ENCODE measurements at regions not wholly inside any gene's neighbourhood (a gene's known extent, or its start where the extent isn't known, plus 50 kb on each side); places are given as distances from the start of the nearest gene placed in this dataset.

DNA sequence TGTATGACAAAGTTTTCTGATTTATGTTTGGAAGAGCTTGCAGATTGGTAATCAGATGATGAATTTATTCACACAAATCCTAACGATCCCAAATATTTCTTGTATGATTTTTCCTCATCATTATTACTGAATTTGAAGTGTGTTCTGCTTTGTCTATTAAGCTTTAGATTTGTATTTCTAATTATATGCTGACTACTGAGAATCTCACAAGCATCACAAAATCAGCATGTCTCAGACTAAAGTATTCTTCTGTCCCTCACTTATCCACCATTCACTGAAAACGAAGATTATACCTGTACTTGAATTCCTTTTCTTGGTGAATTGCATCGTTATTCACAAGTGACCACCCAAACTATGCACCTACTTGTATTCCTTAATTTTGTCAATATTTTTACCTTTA lies 796.3 kb upstream of the MAP3K7 start:
- Mint-ChIP-seq H3K27me3 (no peaks in the 10 kb centered on the region), H3K27ac (no peak overlapping the region)
- no peak for ATAC-seq (replicated peaks)

DNA sequence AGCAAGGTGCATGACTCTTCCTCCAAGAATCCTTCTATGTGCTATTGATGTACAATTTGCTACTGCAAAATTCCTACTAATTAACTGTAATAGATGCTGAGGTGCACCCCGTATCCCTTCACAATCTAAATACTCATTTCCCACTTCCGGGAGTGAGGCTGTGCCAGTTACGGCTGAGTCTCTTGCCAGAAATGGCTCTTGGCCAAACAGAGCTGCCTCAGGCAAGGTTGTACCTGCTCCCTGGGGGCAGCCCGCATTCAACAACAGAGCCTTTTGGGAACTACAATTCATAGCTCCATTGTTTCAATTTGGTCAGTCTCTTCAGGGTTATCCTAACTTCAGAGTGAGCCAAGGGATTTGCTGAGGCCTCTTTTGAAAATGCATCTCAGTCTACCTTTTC lies 789.8 kb upstream of the MAP3K7 start:
- Mint-ChIP-seq H3K27me3 (no peaks in the 10 kb centered on the region), H3K9me3 (peaks cover 0 to 2% of the 10 kb centered on the region in 2 donors), H3K4me3 (no peak overlapping the region), H3K27ac (no peak overlapping the region), H3K36me3 (ENCODE audit: insufficient read depth) (no peaks in the 10 kb centered on the region), H3K4me1 (ENCODE audit: low read depth in 2 of 2) (no peaks in the 10 kb centered on the region)
- ATAC-seq (replicated peaks) (no peak), DNase-seq (no peak)

More for the DNA sequence above, 796.3 kb upstream of the MAP3K7 start:
- H3K9me3 Mint-ChIP-seq: peaks cover 0 to 10% of the 10 kb centered on the region in 2 donors
- no peak for DNase-seq
- H3K36me3 Mint-ChIP-seq (ENCODE audit: insufficient read depth): no peaks in the 10 kb centered on the region
- no peak overlapping the region for H3K4me3 Mint-ChIP-seq
- H3K4me1 Mint-ChIP-seq (ENCODE audit: low read depth in 2 of 2): no peaks in the 10 kb centered on the region

DNA sequence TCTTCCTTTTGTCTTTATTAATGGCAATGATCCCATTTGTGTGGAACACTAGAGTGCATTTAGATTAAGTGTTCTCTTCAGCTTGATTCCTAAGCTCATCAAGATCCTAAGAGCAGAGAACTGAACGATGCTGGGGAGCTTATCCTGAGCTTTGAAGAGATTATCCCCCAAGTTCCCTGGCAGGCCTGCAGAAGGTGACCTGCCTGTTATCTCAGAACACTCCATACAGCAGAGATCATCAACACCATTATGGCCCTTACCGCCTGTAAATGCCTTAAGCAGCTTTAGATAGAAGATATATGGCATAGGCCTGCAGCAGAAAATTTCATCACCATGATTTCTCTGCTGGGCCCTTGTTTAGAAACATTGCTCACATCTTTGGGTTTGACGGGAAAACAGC lies 779.9 kb upstream of the MAP3K7 start:
- DNase-seq (no peak), ATAC-seq (replicated peaks) (no peak)
- H3K27me3 Mint-ChIP-seq: no peaks in the 10 kb centered on the region
- H3K36me3 Mint-ChIP-seq (ENCODE audit: insufficient read depth): no peaks in the 10 kb centered on the region
- no peaks in the 10 kb centered on the region for H3K4me1 Mint-ChIP-seq (ENCODE audit: low read depth in 2 of 2)
- no peak overlapping the region for H3K4me3 Mint-ChIP-seq
- no peak overlapping the region for H3K27ac Mint-ChIP-seq
- H3K9me3 Mint-ChIP-seq: peaks cover 4 to 8% of the 10 kb centered on the region in 2 donors

DNA sequence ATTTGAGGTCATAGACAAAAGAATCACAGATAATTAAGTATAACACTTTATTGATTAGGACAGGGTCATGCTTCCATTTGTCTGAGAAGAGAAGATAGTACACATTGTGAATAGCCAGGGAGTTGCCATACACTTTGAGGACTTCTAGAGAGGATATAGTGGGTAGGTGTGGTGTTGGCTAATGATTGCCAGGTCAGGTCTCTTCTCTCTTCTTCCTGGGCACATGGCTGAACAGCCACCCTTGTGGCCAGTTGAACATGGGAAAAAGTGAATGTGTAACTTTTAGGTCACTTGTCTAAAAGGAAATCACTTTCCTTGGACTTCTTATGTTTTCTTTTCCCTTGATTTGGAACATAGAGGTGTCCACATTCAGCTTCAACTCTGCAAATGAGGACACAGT lies 772.1 kb upstream of the MAP3K7 start:
- H3K4me3 Mint-ChIP-seq: no peak overlapping the region
- no peak overlapping the region for H3K27ac Mint-ChIP-seq
- DNase-seq (no peak), ATAC-seq (replicated peaks) (no peak)
- no peaks in the 10 kb centered on the region for H3K27me3 Mint-ChIP-seq
- H3K36me3 Mint-ChIP-seq (ENCODE audit: insufficient read depth): no peaks in the 10 kb centered on the region
- peaks cover 0 to 4% of the 10 kb centered on the region in 2 donors for H3K9me3 Mint-ChIP-seq
- H3K4me1 Mint-ChIP-seq (ENCODE audit: low read depth in 2 of 2): no peaks in the 10 kb centered on the region

DNA sequence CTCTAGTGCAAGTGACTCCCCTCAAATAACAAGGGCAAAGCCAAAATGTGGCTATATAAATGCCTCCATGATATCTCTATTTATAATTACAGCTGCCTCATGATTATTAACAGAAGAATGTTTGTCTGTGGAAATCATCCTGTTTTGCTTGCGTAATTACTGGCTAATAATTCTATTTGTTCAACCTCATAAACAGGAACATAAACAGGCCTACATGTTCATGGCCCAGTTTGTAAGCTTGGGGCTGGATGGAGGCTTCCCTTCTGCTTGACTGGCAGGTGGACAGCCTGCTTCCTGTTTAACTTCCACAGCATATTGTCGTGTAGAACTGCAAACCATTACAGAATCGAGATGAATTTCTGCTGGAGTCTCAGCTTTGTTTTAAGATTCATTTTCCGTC lies 766.0 kb upstream of the MAP3K7 start:
- DNase-seq (no peak), ATAC-seq (replicated peaks) (no peak)
- Mint-ChIP-seq H3K36me3 (ENCODE audit: insufficient read depth) (no peaks in the 10 kb centered on the region), H3K27ac (no peak overlapping the region), H3K4me3 (no peak overlapping the region), H3K27me3 (no peaks in the 10 kb centered on the region), H3K9me3 (peaks cover 0 to 3% of the 10 kb centered on the region in 2 donors), H3K4me1 (ENCODE audit: low read depth in 2 of 2) (no peaks in the 10 kb centered on the region)

DNA sequence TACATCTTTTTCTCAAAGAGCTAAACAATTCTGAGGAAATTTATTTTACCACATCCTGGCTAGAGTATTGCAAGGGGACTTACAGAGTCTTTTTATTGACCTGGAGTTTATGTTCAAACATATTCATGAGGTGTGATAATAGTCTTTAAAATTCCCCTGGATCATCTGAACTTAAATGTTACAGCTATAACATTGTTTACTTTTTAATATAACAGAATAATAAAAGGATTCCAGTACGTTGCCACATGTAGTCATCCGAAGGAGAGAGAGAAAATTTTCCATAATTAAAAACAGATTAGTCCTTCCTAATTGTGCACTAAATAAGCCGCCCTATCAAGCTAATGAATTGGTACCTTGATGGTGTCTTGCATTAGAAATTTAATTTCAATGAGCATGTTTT lies 765.4 kb upstream of the MAP3K7 start:
- ATAC-seq (replicated peaks): no peak
- Mint-ChIP-seq H3K36me3 (ENCODE audit: insufficient read depth) (no peaks in the 10 kb centered on the region), H3K4me3 (no peak overlapping the region), H3K4me1 (ENCODE audit: low read depth in 2 of 2) (no peaks in the 10 kb centered on the region), H3K27me3 (no peaks in the 10 kb centered on the region), H3K27ac (no peak overlapping the region), H3K9me3 (peaks cover 0 to 3% of the 10 kb centered on the region in 2 donors)
- no peak for DNase-seq

DNA sequence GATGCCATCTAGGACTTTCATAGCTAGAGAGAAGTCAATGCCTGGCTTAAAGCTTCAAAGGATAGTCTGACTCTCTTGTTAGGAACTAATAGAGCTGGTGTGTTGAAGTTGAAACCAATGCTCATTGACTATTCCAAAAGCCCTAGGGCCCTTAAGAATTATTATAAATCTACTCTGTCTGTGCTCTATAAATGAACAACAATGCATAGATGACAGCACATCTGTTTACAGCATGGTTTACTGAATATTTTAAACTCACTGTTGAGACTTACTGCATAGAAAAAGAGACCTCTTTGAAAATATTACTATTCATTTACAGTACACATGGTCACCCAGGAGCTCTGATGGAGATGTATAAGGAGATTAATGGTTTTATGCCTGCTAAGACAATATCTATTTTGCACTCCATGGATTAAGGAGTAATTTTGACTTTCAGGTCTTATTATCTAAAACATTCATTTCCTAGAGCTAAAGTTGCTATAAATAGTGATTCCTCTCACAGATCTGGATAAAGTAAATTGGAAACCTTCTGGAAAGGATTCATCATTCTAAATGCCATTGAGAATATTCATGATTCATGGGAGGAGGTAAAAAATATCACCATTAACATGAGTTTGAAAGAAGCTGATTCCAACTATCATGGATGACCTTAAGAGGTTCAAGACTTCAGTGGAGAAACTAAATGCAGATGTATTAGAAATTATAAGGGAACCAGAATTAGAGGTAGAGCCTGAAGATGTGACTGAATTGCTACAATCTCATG lies 763.5 kb upstream of the MAP3K7 start:
- no peaks in the 10 kb centered on the region for H3K4me1 Mint-ChIP-seq (ENCODE audit: low read depth in 2 of 2)
- peaks cover 0 to 3% of the 10 kb centered on the region in 2 donors for H3K9me3 Mint-ChIP-seq
- no peaks in the 10 kb centered on the region for H3K27me3 Mint-ChIP-seq
- no peak overlapping the region for H3K4me3 Mint-ChIP-seq
- no peaks in the 10 kb centered on the region for H3K36me3 Mint-ChIP-seq (ENCODE audit: insufficient read depth)
- no peak for DNase-seq
- H3K27ac Mint-ChIP-seq: no peak overlapping the region
- ATAC-seq (replicated peaks): no peak

DNA sequence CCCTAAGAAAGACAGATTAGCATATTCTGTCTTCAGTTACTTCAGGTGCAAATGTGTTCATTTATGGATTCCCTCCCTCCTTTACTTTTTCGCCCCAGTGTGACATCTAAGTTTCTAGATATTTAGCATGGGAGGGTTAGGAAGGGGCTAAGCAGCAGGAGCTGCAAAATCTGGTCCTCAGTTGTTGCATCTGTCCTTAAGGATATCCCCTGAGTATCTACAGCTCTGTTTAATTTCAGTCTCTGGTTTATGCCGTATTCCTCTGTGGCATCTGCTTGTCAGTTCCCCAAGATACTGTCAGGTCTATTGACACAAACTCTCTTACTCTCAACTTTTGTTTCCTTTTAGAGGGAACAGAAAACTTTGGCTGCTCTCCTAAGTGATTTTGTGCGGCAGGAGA lies 754.6 kb upstream of the MAP3K7 start:
- no peaks in the 10 kb centered on the region for H3K27me3 Mint-ChIP-seq
- no peak overlapping the region for H3K27ac Mint-ChIP-seq
- H3K4me1 Mint-ChIP-seq (ENCODE audit: low read depth in 2 of 2): no peaks in the 10 kb centered on the region
- peaks cover 5 to 7% of the 10 kb centered on the region in 2 donors for H3K9me3 Mint-ChIP-seq
- no peaks in the 10 kb centered on the region for H3K36me3 Mint-ChIP-seq (ENCODE audit: insufficient read depth)
- ATAC-seq (replicated peaks) (no peak), DNase-seq (no peak)
- no peak overlapping the region for H3K4me3 Mint-ChIP-seq

DNA sequence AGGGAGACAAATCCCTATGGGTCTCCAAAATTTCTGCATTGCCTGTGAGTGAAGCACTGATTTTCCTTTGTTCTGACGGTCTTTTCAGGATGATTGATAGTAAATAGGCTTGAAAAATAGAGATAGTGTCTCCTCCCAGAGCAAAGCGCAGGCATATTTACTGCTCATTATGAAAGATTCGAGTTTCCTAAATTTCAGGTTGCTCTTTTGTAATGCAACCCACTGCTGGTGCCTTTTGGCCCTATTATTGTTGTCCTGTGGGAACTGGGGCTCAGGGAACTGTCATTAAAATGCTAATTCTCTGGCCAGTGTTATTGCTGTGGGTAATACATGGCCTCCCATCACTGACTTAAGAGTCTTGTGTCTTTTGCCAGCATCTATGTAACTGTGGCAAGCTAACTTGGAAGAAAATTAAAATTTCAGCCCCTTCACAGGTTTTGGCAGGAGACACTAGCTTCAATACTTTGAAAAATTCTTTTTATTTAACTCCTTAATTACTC lies 754.1 kb upstream of the MAP3K7 start:
- no peak for DNase-seq
- Mint-ChIP-seq H3K9me3 (peaks cover 5 to 7% of the 10 kb centered on the region in 2 donors), H3K4me1 (ENCODE audit: low read depth in 2 of 2) (no peaks in the 10 kb centered on the region), H3K27me3 (no peaks in the 10 kb centered on the region), H3K4me3 (no peak overlapping the region), H3K27ac (no peak overlapping the region), H3K36me3 (ENCODE audit: insufficient read depth) (no peaks in the 10 kb centered on the region)
- no peak for ATAC-seq (replicated peaks)

DNA sequence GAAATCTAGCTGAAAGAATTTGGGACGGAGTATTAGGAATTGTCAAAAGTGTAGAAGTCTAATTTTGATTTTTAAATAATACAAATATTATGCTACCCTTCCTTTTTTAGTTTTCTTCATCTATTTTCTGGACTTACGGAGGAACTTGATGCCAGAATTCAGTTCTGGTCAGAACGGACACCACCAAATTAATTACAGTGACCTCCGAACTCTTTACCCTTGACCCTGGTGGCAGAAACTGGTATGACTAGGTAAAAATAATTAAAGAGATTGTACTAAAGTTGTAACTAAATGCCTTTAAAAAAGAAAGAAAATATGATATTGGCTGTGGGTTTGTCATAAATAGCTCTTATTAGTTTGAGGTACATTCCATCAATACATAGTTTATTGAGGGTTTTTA lies 751.1 kb upstream of the MAP3K7 start:
- Mint-ChIP-seq H3K9me3 (peaks cover 7 to 16% of the 10 kb centered on the region in 2 donors), H3K4me1 (ENCODE audit: low read depth in 2 of 2) (no peaks in the 10 kb centered on the region), H3K27me3 (no peaks in the 10 kb centered on the region), H3K27ac (no peak overlapping the region), H3K36me3 (ENCODE audit: insufficient read depth) (no peaks in the 10 kb centered on the region), H3K4me3 (no peak overlapping the region)
- DNase-seq (no peak), ATAC-seq (replicated peaks) (no peak)

DNA sequence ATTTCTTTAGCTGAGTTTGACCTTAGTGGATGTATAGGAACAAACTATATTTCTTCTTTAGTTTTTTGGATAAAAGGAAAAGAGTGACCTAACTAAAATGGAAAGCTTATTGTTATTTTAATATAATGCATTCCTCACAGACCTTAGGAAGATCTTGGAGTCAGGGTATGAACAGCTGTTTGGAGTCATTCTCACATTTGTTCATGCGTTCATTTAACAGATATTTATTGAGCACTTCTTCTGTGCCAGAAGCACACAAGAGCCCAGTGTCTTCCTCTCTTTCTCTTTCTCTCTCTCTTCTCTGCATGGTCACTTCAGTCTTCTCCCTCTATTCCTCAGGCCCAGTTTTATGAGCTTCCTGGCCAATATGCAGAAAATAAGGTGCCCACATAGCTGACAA lies 744.0 kb upstream of the MAP3K7 start:
- ATAC-seq (replicated peaks) (no peak), DNase-seq (no peak)
- no peak overlapping the region for H3K27ac Mint-ChIP-seq
- no peaks in the 10 kb centered on the region for H3K27me3 Mint-ChIP-seq
- H3K9me3 Mint-ChIP-seq: peaks cover 6 to 20% of the 10 kb centered on the region in 2 donors
- H3K4me3 Mint-ChIP-seq: no peak overlapping the region
- no peaks in the 10 kb centered on the region for H3K36me3 Mint-ChIP-seq (ENCODE audit: insufficient read depth)
- H3K4me1 Mint-ChIP-seq (ENCODE audit: low read depth in 2 of 2): no peaks in the 10 kb centered on the region

DNA sequence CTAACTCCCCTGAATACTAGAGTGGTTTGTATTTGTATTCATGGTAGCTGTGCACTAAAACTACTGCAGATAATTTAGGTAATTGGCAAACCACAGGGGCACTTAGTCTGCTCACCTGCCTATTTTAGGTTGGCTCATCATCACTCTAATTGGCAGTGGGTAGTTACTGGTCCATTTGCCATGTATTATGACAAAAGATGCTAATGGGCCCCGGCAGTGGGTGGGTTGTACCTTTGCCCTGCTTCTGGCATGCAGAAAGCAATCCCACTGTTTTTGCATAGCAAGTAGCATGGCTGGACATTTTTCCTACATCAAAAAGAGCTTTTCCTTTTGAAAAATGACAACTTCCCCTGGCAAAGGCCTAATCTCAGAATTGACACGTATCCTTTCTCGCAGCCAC lies 741.4 kb upstream of the MAP3K7 start:
- DNase-seq: no peak
- Mint-ChIP-seq H3K9me3 (peaks cover 6 to 9% of the 10 kb centered on the region in 2 donors), H3K4me3 (no peak overlapping the region), H3K27ac (no peak overlapping the region), H3K27me3 (no peaks in the 10 kb centered on the region), H3K36me3 (ENCODE audit: insufficient read depth) (no peaks in the 10 kb centered on the region), H3K4me1 (ENCODE audit: low read depth in 2 of 2) (no peaks in the 10 kb centered on the region)
- ATAC-seq (replicated peaks): no peak

DNA sequence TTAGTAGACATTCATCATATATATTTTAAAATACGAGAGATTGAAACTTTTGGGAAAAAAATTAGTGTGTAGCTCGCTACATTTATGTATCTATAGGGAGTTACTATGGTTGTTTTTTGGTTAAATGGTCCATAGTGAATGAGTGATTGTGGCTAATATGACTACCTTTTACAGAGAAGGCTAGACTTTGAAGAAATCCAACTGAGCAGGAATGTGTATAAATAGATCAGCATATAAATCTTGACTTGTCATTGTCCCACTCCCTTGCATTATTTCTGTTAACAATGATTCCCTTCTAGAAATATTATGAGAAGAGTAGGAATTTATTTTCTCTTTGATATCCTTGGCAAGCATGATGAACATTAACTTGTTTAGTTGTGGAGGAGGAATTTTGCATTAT lies 737.8 kb upstream of the MAP3K7 start:
- H3K9me3 Mint-ChIP-seq: peaks cover 0 to 3% of the 10 kb centered on the region in 2 donors
- no peak for DNase-seq
- no peak overlapping the region for H3K4me3 Mint-ChIP-seq

DNA sequence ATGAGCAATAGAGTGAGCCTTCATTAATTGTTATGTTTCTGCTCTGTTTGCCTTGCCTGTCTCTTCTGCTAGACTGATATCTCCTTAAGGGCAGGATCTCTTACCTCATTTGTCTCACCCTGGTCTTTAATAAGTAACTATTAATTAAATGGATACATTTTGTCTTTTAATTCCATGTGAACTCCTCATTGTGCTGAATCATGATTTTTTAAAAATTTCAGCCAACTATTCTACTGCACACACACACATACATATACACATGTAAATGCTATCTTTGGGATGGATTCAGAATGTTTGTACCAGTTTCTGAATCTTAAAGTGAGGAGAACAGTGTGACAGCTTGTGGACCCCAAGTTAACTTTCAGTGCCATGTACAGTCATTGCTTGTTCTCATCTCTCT lies 731.1 kb upstream of the MAP3K7 start:
- H3K36me3 Mint-ChIP-seq (ENCODE audit: insufficient read depth): no peaks in the 10 kb centered on the region
- H3K27ac Mint-ChIP-seq: no peak overlapping the region
- no peak overlapping the region for H3K4me3 Mint-ChIP-seq
- no peak for DNase-seq
- H3K9me3 Mint-ChIP-seq: peaks cover 0 to 1% of the 10 kb centered on the region in 2 donors
- H3K4me1 Mint-ChIP-seq (ENCODE audit: low read depth in 2 of 2): no peaks in the 10 kb centered on the region
- no peak for ATAC-seq (replicated peaks)
- H3K27me3 Mint-ChIP-seq: no peaks in the 10 kb centered on the region

More for the DNA sequence above, 737.8 kb upstream of the MAP3K7 start:
- Mint-ChIP-seq H3K36me3 (ENCODE audit: insufficient read depth) (no peaks in the 10 kb centered on the region), H3K27ac (no peak overlapping the region), H3K4me1 (ENCODE audit: low read depth in 2 of 2) (no peaks in the 10 kb centered on the region), H3K27me3 (no peaks in the 10 kb centered on the region)
- no peak for ATAC-seq (replicated peaks)

Measured in effector memory CD8-positive, alpha-beta T cell (primary cell).